ENCODE measurements at regions not wholly inside any gene's neighbourhood (a gene's known extent, or its start where the extent isn't known, plus 50 kb on each side); places are given as distances from the start of the nearest gene placed in this dataset.

GRCh38 chr10:44244745-44245600 lies 139.9 kb downstream of the CXCL12 start:
- TF ChIP-seq POLR2AphosphoS5 (IDR thresholded peaks at IDR 0.05; ENCODE audit: low read depth, low read length) (no peak), TAF1 (IDR thresholded peaks at IDR 0.05; ENCODE audit: borderline replicate concordance, low read depth, low read length) (no peak)

All from GM12892 (cell line).